ENCODE measurements at regions not wholly inside any gene's neighbourhood (a gene's known extent, or its start where the extent isn't known, plus 50 kb on each side); places are given as distances from the start of the nearest gene placed in this dataset.

GRCh38 chr7:119572541-119572940 is 700.4 kb upstream of the KCND2 start:
- ChIA-PET SMC1A (ENCODE audit: uncharacterized antibody, unreplicated experiment) (no interaction called here), CTCF (interaction anchor here (1.3 kb wide), 1 partner anchor 70 kb away, joined by 3 read pairs; no protein-coding TSS in a partner anchor), POLR2A (no interaction called here), RAD21 (ENCODE audit: unreplicated experiment) (no interaction called here)
- WGBS (ENCODE audit: insufficient coverage, insufficient replicate concordance, low lambda C conversion rate, missing lambda C conversion rate) = 8% methylated on average over 5 of the region's 5 CpGs
- H3K79me2 ChIP-seq (ENCODE audit: control insufficient read depth, insufficient read depth, low read length) = no peaks in the 10 kb centered on the region
- DNase-seq (ENCODE audit: low read depth, low spot score) (no peak), ATAC-seq (no peak), FAIRE-seq (no peak)
- H3K9ac ChIP-seq (ENCODE audit: control insufficient read depth, insufficient read depth, low read length) = no peak overlapping the region
- TF ChIP-seq HDAC2 (IDR thresholded peaks at IDR 0.05) (no peak), NFYB (IDR thresholded peaks at IDR 0.05; ENCODE audit: insufficient read depth, low read depth, low read length) (no peak), PAX5 (IDR thresholded peaks at IDR 0.05; ENCODE audit: borderline replicate concordance, low read depth, low read length) (no peak), POLR2AphosphoS2 (IDR thresholded peaks at IDR 0.05; ENCODE audit: low read depth, low read length) (no peak), ZNF24 (IDR thresholded peaks at IDR 0.05) (no peak), TCF7 (IDR thresholded peaks at IDR 0.05; ENCODE audit: borderline replicate concordance) (no peak), EED (IDR thresholded peaks at IDR 0.05; ENCODE audit: low read depth) (no peak), ZNF274 (IDR thresholded peaks at IDR 0.05; ENCODE audit: insufficient read depth, insufficient read length) (no peak)
- H3K4me2 ChIP-seq (ENCODE audit: control insufficient read depth, insufficient read depth) = no peak overlapping the region
- no TSS peak for BruUV-seq (replicated peaks)
- intact Hi-C loops (cut with micrococcal nuclease; ENCODE audit: unreplicated experiment) = no loop called here
- H4K20me1 ChIP-seq (ENCODE audit: control insufficient read depth, insufficient read depth) = no peaks in the 10 kb centered on the region
- no peaks in the 10 kb centered on the region for H3K27me3 ChIP-seq (replicated peaks in 1 of 2; ENCODE audit: control insufficient read depth in 2 of 2, insufficient read depth in 2 of 2, low read length in 1 of 2)
- H3K4me1 ChIP-seq (ENCODE audit: control insufficient read depth, insufficient read depth, low read length) = no peaks in the 10 kb centered on the region
- no peaks in the 10 kb centered on the region for H3K36me3 ChIP-seq (ENCODE audit: control insufficient read depth in 2 of 2, insufficient read depth in 2 of 2, low read length in 1 of 2)
- no peak overlapping the region for H3K4me3 ChIP-seq
- no peak overlapping the region for H3K27ac ChIP-seq (ENCODE audit: control insufficient read depth, insufficient read depth)
- in situ Hi-C loops (cut with MboI) = no loop called here
- H3K9me3 ChIP-seq (replicated peaks; ENCODE audit: control insufficient read depth, insufficient read depth, low read length) = no peaks in the 10 kb centered on the region
- no peak overlapping the region for H2AFZ ChIP-seq (ENCODE audit: control insufficient read depth, low read depth, low read length)

- Histone ChIP-seq H3K79me2 (ENCODE audit: control insufficient read depth, insufficient read depth, low read length) (no peaks in the 10 kb centered on the region), H4K20me1 (ENCODE audit: control insufficient read depth, insufficient read depth) (no peaks in the 10 kb centered on the region), H3K27ac (ENCODE audit: control insufficient read depth, insufficient read depth) (no peak overlapping the region), H3K36me3 (ENCODE audit: control insufficient read depth in 2 of 2, insufficient read depth in 2 of 2, low read length in 1 of 2) (no peaks in the 10 kb centered on the region), H3K27me3 (replicated peaks in 1 of 2; ENCODE audit: control insufficient read depth in 2 of 2, insufficient read depth in 2 of 2, low read length in 1 of 2) (no peaks in the 10 kb centered on the region), H3K9me3 (replicated peaks; ENCODE audit: control insufficient read depth, insufficient read depth, low read length) (no peaks in the 10 kb centered on the region), H3K4me3 (no peak overlapping the region), H3K4me2 (ENCODE audit: control insufficient read depth, insufficient read depth) (no peak overlapping the region), H3K4me1 (ENCODE audit: control insufficient read depth, insufficient read depth, low read length) (no peaks in the 10 kb centered on the region), H3K9ac (ENCODE audit: control insufficient read depth, insufficient read depth, low read length) (no peak overlapping the region), H2AFZ (ENCODE audit: control insufficient read depth, low read depth, low read length) (no peak overlapping the region)
- RAD21 ChIA-PET (ENCODE audit: unreplicated experiment) = no interaction called here
- FAIRE-seq = no peak
- no peak for DNase-seq (ENCODE audit: low read depth, low spot score)
- 27% methylated on average over 2 of the region's 2 CpGs for WGBS (ENCODE audit: insufficient coverage, insufficient replicate concordance, low lambda C conversion rate, missing lambda C conversion rate)
- ATAC-seq = no peak
- intact Hi-C loops (cut with micrococcal nuclease; ENCODE audit: unreplicated experiment) (no loop called here), in situ Hi-C loops (cut with MboI) (no loop called here)
- CTCF ChIA-PET = no interaction called here
- POLR2A ChIA-PET = no interaction called here
- no TSS peak for BruUV-seq (replicated peaks)
- SMC1A ChIA-PET (ENCODE audit: uncharacterized antibody, unreplicated experiment) = no interaction called here
- TF ChIP-seq STAT3 (IDR thresholded peaks at IDR 0.05; ENCODE audit: low read depth, low read length) = no peak
- no peak for TF ChIP-seq SIX5 (IDR thresholded peaks at IDR 0.05; ENCODE audit: low read depth, low read length, severe bottlenecking)
- no peak for TF ChIP-seq BCL11A (IDR thresholded peaks at IDR 0.05; ENCODE audit: low read depth, low read length)
- TF ChIP-seq CTCF (IDR thresholded peaks at IDR 0.05 in 2 of 3, conservative IDR thresholded peaks at IDR 0.05 in 1 of 3; ENCODE audit: control insufficient read depth in 2 of 3, extremely low read depth in 1 of 3, insufficient read depth in 1 of 3, low read depth in 3 of 3, low read length in 3 of 3) = no peak
- no peak for TF ChIP-seq PKNOX1 (IDR thresholded peaks at IDR 0.05)
- TF ChIP-seq ZNF217 (IDR thresholded peaks at IDR 0.05) = no peak
- TF ChIP-seq CHD2 (IDR thresholded peaks at IDR 0.05; ENCODE audit: borderline replicate concordance, low read depth, low read length) = no peak
- no peak for TF ChIP-seq CEBPB (IDR thresholded peaks at IDR 0.05; ENCODE audit: borderline replicate concordance in 1 of 2, low read depth in 2 of 2, low read length in 2 of 2)
- no peak for TF ChIP-seq CHD1 (IDR thresholded peaks at IDR 0.05; ENCODE audit: low read depth, low read length)
- TF ChIP-seq ETV6 (conservative IDR thresholded peaks at IDR 0.05 in 1 of 2, IDR thresholded peaks at IDR 0.05 in 1 of 2; ENCODE audit: borderline replicate concordance in 1 of 2, low read depth in 1 of 2) = no peak
Observed at GRCh38 chr7:119578116-119578515, 694.9 kb upstream of the KCND2 start.
